ENCODE measurements at regions not wholly inside any gene's neighbourhood (a gene's known extent, or its start where the extent isn't known, plus 50 kb on each side); places are given as distances from the start of the nearest gene placed in this dataset.
A peak's percentile ranks its signal among the peaks of the same experiment; 100 is the strongest.
"Not testable (repeated sequence)": the region's sequence is repeated elsewhere in the genome, so short reads cannot be mapped to it uniquely, and the experiment has no call there.

DNA sequence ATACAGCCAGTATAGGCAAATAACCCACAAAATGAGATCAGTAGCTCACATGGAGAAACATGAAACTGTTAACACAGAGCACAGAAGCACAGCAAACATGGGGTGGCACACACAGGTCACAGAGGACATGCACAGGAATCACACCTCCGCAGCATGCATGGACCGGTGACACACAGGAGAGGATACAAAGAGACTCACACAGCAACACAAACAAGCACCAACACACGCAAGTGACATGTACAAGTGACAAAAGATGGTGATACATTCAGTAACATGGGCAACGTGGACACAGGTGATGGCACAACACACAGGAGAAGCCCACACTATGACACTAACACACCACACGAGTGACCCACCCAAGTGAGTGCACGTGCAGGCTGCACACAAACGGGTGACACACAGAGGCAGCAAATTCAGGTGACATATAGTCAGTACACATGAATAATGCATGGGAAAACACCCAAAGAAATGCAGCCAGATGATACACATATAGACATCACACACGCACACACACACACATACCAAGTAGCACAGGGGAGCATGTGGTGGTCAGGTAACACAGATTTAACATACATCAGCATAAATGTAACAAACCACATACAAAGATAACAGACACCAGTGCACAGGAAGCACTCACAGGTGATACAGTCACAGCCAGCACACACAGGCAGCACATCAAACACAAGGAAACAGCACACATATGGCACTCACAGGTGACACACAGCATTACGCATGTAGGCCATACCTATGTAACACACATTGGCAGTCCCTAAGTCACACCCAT, 216.0 kb upstream of the SFSWAP start:
- no peak for DNase-seq

DNA sequence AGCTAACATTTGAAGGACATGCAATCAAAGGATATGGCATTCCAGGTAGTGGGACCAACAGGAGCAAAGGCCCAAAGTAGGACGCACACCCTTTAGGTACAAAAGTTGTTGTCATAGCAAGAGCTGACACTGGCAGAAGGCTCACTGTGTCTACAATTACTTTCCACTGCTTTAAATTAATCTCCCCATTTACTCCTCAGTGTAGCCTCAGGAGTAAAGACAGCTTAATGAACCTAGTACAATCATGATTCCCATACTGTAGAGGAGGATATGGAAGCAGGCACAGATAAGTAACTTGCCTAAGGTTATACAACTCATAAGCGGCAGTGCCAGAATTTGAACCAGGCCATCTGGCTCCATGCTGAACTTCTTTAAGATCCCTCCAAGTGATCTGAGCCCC, 212.9 kb upstream of the SFSWAP start:
- no peak for DNase-seq

DNA sequence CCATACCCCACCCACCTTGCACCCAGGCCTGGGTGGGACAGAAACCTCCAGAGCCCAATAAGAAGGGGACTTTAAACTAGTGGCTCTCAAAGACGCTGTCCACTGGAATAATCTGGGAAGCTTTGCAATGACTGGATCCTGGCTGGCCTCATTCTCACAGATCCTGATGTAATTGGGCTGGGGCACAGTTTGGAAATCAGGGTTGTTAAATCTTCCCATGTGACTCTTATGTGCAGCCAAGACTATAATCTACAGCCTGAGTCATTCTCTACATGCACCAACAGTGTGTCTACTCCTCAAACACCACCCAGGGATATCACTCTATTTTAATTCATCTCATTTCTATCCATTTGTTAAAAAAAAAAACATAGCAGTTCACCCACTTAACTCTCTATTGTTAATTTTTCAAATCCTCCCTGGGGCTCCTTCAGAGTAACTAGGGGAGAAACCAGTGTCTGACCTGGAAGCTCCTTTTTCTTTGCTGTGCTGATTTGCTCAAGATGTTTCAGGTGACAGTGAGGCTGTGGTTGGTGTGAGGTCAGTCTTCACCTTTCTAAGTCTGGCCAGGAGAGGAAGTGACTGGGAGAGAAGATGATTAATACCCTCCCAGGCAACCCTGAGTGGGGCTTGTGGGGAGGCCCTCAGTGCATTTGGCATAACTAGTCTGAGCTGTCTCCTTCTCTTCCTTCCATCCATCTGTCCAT, 211.6 kb upstream of the SFSWAP start:
- no peak for DNase-seq

DNA sequence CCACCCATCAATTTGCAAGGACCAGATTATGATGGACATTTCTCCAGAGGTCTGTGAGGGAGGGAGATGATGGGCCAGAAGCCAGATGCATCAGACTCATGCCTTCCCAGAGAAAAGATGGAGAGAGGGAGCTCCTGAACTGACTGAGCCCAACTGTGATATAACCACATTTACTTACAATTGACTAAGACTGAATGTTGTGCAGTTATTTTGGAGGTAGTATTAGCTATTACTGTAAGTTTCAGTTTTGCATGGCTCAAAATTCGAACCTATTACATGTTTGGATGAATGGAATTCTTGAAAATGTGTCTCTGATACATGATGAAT, 211.1 kb upstream of the SFSWAP start:
- no peak for DNase-seq

DNA sequence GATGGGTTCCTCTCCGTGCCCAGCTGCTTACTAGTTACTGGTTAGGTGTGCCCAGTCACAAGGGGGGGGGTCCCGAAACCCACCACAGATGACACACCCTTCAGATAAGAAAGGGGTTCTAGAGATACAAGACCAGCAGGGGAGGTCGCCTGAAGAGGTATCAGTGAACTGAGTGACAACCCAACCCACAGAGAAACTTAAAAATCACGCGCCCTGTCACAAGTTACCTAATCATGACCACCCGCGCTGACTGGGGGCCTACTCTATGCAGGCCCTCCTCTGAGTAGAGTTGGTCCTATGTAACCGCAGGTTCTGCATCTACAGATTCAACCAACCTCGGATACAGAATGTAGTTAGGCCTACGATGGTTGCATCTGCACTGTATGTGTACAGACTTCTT, 210.3 kb upstream of the SFSWAP start:
- no peak for DNase-seq

DNA sequence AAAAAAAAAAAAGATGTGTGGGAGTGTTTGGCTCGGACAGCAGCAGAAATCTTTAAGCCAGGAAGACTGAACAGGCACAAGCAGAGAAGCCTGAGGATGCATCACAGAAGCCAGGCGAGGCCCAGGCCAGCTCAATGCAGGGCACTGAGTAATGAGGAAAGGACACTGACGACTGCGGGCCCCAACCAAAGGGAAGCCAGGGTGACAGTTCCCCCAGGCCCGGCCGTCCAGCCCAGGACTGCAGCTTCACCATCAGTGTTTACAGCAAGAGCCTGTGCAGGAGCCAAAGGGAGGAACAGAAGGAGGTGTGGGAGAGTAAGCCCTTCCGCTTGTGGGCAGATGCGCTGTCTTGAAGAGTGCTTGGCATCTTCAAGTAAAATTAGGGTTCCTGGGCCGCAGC, 205.3 kb upstream of the SFSWAP start:
- no peak for DNase-seq

DNA sequence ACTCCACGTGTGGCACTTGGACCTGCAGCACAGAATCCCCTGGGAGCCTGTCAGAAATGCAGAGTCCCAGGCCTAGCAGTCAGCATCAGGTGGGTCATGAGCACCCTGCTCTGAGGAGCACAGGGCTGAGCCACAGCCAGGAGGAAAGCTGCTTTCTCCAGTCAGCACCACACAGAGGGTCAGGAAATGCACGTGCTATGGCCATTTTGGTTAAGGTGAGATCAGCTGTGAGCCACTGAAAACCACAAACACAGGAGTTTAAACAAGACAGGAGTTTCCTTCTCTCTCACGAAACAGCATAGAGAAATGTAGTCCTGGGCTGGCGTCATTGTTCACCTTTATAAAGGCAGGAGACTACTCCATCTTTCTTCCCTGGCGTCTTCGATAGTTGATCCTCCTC, 204.5 kb upstream of the SFSWAP start:
- no peak for DNase-seq

DNA sequence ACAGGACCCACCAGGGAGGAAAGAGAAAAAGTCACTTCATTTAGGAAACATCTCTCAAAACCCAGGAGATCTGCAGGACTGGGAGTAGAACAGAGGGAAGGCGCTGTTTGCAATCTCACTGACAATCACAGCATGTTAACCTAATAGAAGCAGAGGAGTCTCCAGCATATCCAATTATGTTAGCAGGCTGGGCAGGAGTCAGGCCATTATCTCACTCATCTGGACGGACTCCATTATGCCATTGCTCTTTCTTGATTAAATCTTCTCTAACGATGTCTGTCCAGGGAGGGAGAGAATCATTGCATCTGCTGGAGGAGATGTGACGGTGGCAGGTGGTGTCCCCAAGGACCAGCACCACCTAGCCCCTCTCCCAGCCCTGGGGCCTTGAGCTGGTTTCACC, 203.8 kb upstream of the SFSWAP start:
- DNase-seq: no peak

DNA sequence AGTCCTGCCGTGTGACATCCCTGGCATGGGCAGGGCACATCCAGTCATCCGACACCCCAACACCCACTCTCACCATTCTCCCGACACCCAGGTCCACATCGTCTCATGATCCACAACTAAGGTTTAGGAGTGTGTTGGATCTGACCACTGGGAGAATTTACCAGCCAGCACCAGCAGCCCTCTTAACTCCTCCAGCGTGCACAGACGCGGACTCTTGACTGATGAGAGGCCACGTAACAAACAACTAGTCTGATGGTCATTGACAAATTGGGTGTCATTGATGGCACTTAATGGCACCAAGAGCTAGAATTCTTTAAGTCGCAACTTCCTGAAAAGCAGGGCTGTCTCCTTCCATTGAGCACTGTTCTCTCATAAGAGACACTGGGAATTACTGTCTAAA, 203.0 kb upstream of the SFSWAP start:
- DNase-seq: no peak

DNA sequence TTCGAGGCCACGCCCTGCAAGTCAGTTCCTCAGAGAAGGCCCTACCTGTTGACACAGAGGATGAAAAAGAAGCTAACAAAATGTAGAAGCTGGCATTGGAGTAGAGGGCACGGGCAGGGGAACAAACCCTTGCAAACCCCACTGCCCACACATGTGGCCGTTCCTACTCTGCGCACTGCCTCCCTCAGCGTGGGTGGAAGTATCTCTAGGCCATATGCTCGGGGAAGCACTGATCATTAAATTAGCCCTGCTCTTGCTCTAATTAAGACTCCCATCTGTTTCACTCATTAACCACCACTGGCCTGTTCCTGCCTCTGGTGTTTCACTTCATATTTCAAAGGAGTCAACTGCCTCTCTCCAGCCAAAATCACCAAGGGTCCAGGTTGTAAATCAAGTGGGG, 201.2 kb upstream of the SFSWAP start:
- no peak for DNase-seq

DNA sequence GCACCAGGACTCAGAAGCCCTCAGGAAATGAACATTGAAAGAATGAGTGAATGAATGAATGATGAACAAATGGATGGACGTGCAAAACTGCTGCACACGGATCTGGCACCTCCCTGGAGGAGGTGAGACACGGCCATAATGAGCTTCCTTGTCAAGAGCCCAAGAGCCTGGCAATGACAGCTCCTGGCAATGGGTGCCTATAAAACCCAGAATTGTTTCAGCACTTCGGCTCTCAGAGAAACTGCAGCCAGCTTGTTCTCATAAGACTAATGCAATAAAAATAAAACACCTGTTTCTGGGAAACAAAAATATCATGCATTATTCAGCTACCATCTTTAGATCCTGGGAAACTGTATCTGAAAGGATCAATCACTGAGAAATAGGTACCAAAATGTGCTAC, 200.5 kb upstream of the SFSWAP start:
- no peak for DNase-seq

DNA sequence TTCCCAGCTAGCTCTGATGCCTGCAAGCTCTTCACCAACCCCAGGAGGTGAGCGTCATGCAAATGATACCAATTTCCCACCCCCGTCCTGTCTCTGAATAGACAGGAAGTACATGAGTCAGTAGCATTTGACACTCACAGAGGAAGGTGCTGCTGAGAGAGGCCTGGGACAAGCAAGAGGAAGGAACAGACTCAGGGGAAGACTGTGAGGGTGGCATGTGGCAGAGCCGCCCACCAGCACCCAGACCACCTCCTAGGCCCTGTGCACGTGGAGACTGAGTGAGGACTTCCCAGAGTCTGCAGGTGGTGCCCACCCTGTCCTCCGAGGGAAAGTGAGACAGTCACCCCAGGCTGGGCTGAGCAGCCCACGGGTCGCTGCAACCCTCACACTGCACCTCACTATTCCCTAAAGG, 199.5 kb upstream of the SFSWAP start:
- no peak for DNase-seq

DNA sequence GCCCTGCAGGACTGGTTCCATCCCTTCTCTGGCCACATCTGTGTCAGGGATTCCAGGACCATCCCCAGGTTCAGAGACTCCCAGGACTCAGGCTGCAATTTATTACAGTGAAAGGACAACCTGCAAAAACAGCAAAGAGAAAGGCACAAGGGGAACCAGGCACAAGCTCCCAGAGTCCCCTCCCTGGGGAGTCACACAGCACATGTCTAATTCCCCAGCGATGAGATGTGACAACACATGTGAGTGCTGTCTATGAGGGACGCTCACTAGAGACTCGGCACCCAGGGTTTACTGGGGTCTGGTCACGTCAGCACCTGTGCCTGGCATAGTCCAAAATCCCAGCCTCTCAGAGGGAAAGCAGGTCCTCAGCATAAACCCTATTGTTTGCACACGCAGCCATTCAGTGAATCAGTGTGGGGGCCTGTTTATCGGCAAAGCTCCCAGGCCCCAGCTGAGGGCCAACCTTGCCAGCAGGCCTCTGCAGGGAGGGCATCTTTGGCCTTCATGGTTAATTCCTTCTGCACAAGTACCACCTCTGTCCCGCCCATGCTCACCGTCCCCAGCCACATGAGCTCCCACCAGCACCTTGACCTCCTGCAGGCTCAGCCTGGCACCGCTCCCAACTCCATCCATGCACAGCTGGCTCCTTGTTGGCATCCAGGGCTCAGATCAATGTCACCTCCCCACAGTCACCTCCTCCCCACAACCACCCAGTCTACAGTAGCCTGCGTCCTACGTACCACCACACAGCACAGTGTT, 198.9 kb upstream of the SFSWAP start:
- no peak for DNase-seq

DNA sequence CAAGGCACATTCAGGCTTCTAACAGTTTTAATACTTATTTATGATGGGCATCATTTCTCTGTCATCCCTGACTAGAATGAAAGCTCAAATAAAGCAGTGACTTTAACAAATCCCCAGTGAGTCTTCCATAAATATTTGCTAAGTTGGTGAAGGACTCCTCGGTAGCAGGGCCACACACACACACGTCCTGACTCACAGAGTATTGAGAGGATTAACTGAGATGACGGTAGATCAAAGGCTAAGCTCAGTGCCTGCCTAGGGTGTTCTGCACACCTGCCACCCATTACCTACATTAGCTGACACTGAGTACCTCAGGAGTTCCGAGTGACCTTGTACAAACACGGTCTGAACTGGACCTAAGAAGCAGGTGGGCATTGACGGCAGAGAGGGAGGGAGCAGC, 197.3 kb upstream of the SFSWAP start:
- no peak for DNase-seq

DNA sequence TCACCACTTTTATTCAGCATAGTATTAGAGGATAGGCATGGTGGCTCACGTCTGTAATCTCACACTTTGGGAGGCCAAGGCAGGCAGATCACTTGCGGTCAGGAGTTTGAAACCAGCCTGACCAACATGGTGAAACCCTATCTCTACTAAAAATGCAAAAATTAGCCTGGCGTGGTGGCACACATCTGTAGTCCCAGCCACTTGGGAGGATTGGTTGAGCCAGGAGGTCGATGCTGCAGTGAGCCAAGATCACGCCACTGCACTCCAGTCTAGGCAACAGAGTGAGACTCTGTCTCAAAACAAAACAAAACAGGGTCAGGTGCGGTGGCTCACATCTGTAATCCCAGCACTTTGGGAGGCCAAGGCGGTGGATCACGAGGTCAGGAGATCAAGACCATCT, 190.3 kb upstream of the SFSWAP start:
- not testable (repeated sequence) for DNase-seq

DNA sequence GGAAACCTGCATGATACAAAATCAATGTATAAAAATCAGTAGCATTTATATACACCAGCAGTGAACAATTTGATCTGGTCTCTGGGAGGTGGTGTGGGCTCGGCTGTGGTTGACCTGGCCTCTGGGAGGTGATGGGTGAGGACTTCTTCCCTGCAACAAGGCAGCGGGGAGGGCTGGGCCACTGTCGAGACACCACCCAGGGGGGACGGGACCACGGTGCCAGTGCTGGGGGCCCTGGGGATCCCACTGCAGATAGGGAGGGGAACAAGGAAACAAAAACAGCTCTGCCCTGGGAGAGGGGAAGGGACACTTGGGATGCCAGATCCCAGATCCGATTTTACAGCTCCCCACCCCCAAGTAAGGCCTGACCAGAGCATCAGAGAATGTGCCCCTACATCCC, 189.6 kb upstream of the SFSWAP start:
- no peak for DNase-seq

DNA sequence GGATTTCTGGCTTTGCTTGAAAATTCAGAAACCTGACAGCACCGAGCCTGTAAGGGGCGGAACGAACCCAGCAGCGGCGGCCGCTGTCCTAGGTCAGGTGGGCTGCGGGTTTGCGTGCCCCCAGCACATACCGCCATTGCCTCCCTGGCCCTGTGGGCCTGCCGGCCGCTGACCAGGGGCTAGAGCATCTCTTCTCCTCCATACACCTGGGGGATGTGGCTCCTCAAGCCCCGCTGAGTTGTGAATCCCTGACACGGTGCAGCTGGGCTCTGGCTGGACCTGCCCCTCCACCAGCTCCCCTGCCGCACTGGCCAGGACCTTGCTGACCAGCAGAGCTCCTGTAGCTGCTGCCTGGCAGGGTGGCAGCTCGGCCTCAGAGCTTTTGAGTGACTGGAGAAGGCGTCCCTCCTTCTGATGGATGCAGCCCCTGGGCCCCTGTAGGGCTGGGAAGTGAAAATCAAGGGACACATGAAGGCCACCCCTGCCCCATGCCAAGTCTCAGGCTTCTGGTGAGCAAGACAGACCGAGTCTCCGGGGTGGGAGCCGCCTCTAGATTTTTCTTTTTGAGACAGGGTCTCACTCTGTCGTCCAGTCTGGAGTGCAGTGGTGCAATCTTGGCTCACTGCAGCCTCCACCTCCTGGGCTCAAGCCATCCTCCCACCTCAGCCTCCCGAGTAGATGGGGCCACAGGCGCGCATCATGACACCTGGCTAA, 184.9 kb upstream of the SFSWAP start:
- no peak for DNase-seq

DNA sequence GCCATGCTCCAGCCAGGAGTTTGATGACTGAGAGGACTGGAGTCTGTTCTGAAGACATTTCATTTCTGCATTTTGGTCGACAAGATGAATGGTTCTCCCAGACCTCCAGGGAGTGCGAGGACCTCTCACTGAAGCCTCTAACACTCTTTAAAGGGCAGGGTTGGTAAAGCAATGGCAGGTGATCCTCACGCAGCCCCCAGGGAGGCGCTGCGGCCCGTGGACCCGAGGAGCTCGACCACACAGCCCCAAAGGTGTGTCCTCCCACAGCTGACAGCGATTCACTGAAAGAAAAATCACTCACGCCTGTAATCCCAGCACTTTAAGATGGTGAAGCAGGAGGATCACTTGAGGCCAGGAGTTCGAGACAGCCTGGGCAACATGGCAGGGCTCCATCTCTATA, 183.8 kb upstream of the SFSWAP start:
- DNase-seq: no peak

DNA sequence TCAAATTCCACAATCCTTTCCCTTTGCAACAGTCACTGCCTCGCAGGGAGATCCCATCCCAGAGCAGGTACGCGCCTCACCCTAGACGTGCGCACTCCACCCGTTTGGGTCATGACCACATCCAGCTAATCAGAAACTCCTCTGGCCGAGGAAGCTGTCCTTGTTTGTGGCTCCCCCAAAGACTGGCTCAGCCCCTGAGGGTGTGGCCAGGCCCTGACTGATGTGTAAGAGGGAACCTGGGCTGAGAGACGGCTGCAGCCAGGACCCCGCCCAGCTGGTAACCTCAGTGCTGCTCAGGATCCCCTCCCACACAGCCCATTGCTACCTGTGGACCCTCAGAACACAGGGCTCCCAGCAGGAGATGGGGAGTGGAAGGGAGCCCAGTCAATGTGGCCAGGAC, 183.2 kb upstream of the SFSWAP start:
- no peak for DNase-seq

DNA sequence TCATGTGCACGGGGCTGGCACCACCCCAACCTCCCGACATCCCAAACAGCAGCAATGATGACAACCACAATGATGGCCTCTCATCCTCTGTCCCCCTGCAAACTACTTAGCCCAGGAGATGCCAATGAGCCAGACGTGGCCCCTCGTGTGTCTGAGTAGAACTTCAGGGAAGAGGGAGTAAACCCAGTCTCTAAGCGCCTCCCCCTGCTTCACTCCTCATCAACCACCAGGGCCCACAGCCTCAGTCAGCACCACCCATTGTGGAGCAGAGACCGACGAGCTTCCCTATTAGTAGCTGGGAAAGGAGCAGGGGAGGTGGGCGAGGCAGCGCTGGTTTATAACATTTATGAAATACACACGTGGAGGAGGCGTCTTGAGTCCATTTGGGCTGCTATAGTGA, 182.7 kb upstream of the SFSWAP start:
- no peak for DNase-seq

DNA sequence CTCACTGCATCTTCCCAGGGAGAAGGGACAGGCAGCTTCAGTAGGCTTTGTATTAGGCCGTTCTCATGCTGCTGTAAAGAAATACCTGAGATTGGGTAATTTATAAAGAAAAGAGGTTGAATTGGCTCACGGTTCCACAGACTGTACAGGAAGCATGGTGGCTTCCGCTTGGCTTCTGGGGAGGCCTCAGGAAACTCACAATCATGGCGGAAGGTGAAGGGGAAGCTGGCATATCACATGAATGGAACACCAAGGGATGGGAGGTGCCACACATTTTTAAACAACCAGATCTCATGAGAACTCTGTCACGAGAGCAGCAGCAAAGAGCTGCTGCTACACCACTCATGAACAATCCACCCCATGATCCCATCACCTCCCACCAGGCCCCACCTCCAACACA, 182.2 kb upstream of the SFSWAP start:
- no peak for DNase-seq

DNA sequence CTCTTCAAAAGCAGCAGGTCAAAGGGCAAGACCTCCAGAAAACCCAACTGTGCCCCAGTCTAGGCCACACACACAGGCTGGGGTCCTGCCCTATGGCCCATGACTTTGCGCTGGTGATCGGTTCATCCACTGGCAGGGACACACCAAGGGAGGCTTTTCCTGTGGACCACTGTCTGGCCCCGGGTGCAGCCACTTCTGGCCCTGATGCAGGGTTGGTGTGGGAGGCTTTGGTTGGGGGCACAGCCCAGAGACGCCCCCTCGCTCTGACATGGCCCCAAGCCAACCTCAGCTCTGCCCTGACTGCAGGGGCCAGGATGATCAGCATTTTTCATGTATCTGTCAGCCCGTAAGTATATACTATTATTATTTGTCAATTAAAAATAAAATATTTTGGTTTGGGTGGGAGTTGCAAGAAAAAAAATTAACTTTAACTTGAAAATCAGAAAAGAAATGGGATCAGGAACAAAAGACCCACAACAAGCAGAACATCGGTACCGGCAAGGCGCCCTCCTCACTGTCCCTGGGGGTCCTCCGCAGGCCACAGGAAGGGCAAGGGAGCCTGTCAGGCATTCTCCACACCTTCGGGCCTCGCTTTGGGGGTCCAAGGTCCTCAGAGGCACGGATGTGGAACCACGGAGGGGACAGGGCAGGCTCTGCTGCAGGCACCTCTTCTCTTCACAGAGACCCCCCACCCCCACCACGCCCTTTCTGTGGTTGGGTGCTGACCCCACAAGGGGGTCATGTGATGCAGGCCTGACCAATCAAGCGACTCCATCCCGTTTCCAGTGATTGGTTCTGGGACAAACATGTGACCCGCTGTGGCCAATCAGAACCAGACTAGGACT, 181.5 kb upstream of the SFSWAP start:
- peak; percentile 84 for DNase-seq

DNA sequence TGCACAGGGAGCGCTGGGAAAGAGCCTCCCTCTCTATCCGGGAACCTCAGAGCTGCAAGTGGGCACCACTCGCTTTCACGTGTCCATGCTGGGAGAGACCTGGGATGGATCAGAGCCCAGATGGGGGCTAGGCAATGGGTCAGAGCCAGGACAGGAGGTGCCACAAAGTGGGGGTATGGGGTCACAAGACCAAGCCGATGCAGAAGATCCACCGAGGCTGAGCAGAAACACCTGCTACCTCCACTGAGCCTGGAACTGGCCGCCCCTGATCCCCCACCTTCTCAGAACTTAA, 180.9 kb upstream of the SFSWAP start:
- no peak for DNase-seq
